Dedifferentiated amniotic fluid mesenchymal stem cell (primary cell): ENCODE measurements at regions not wholly inside any gene's neighbourhood (a gene's known extent, or its start where the extent isn't known, plus 50 kb on each side); places are given as distances from the start of the nearest gene placed in this dataset.
"Not testable (repeated sequence)": the region's sequence is repeated elsewhere in the genome, so short reads cannot be mapped to it uniquely, and the experiment has no call there.

Experiments
- DNase-seq: peaks from one replicate; pipeline ENCODE4 v3.0.0-alpha.2; 2016; ENCODE audit errors: extremely low spot score

GRCh38 chr2:82968358-82968757 lies 1490.7 kb downstream of the SUCLG1 start:
- no peak for DNase-seq

GRCh38 chr2:82964341-82964740 lies 1494.7 kb downstream of the SUCLG1 start:
- DNase-seq: no peak

- DNase-seq: no peak
These were observed 1499.4 kb downstream of the SUCLG1 start for GRCh38 chr2:82959727-82960126.

GRCh38 chr2:82954868-82955267 lies 1504.2 kb downstream of the SUCLG1 start:
- no peak for DNase-seq

GRCh38 chr2:82939211-82939610 lies 1519.9 kb downstream of the SUCLG1 start:
- no peak for DNase-seq

GRCh38 chr2:82938321-82938845 lies 1520.7 kb downstream of the SUCLG1 start:
- not testable (repeated sequence) for DNase-seq

- no peak for DNase-seq
These were observed 1545.5 kb downstream of the SUCLG1 start for GRCh38 chr2:82913566-82913965.

- no peak for DNase-seq
These were observed 1563.0 kb downstream of the SUCLG1 start for GRCh38 chr2:82896117-82896516.

GRCh38 chr2:82893190-82893589 lies 1565.9 kb downstream of the SUCLG1 start:
- DNase-seq: no peak

GRCh38 chr2:82879803-82880202 lies 1579.3 kb downstream of the SUCLG1 start:
- no peak for DNase-seq

GRCh38 chr2:82875858-82876257 lies 1583.2 kb downstream of the SUCLG1 start:
- DNase-seq: no peak

GRCh38 chr2:82857967-82858366 lies 1601.1 kb downstream of the SUCLG1 start:
- no peak for DNase-seq

- no peak for DNase-seq
These were observed 1605.8 kb downstream of the SUCLG1 start for GRCh38 chr2:82853299-82853698.

- DNase-seq: no peak
These were observed 1606.3 kb downstream of the SUCLG1 start for GRCh38 chr2:82852787-82853186.

- no peak for DNase-seq
These were observed 1610.8 kb downstream of the SUCLG1 start for GRCh38 chr2:82848285-82848684.

GRCh38 chr2:82839036-82839435 lies 1620.0 kb downstream of the SUCLG1 start:
- DNase-seq: no peak

GRCh38 chr2:82837588-82838304 lies 1621.3 kb downstream of the SUCLG1 start:
- peak; percentile 82 for DNase-seq

GRCh38 chr2:82834893-82835292 lies 1624.2 kb downstream of the SUCLG1 start:
- no peak for DNase-seq

GRCh38 chr2:82827426-82827825 lies 1631.7 kb downstream of the SUCLG1 start:
- no peak for DNase-seq

GRCh38 chr2:82826437-82826836 lies 1632.6 kb downstream of the SUCLG1 start:
- DNase-seq: no peak

GRCh38 chr2:82825410-82826090 lies 1633.5 kb downstream of the SUCLG1 start:
- DNase-seq: no peak

- DNase-seq: no peak
These were observed 1635.2 kb downstream of the SUCLG1 start for GRCh38 chr2:82823892-82824291.

- DNase-seq: no peak
These were observed 1639.1 kb downstream of the SUCLG1 start for GRCh38 chr2:82819951-82820350.
